ENCODE measurements at regions not wholly inside any gene's neighbourhood (a gene's known extent, or its start where the extent isn't known, plus 50 kb on each side); places are given as distances from the start of the nearest gene placed in this dataset.

- DNase-seq, result no peak
- Histone ChIP-seq H3K36me3 (ENCODE audit: control insufficient read depth in 3 of 3, insufficient read depth in 2 of 3, low read depth in 1 of 3, low read length in 3 of 3) (no peaks in the 10 kb centered on the region), H3K9me3 (ENCODE audit: control insufficient read depth in 2 of 2, insufficient read depth in 1 of 2, low read depth in 1 of 2, low read length in 1 of 2) (no peaks in the 10 kb centered on the region), H3K27ac (ENCODE audit: low read depth in 1 of 3, low read length in 2 of 3) (no peak overlapping the region), H3K4me1 (ENCODE audit: control insufficient read depth in 3 of 3, insufficient read depth in 2 of 3, low read depth in 1 of 3, low read length in 2 of 3) (no peaks in the 10 kb centered on the region), H3K4me3 (ENCODE audit: low read depth in 1 of 3, low read length in 3 of 3) (no peak overlapping the region), H3K27me3 (ENCODE audit: control insufficient read depth in 3 of 3, insufficient read depth in 3 of 3, low read length in 3 of 3) (no peaks in the 10 kb centered on the region)
- 73 to 89% (median 88%) methylated on average over 12 of the region's 12 CpGs for WGBS, 3 donors
- FAIRE-seq, result no peak
Measured at GRCh38 chr15:91609966-91610365, 243.5 kb upstream of the SLCO3A1 start.

GRCh38 chr15:91611561-91612323 lies 241.8 kb upstream of the SLCO3A1 start:
- H3K4me3 ChIP-seq (ENCODE audit: low read depth in 1 of 3, low read length in 3 of 3), result no peak overlapping the region
- no peaks in the 10 kb centered on the region for H3K9me3 ChIP-seq (ENCODE audit: control insufficient read depth in 2 of 2, insufficient read depth in 1 of 2, low read depth in 1 of 2, low read length in 1 of 2)
- no peaks in the 10 kb centered on the region for H3K36me3 ChIP-seq (ENCODE audit: control insufficient read depth in 3 of 3, insufficient read depth in 2 of 3, low read depth in 1 of 3, low read length in 3 of 3)
- 55 to 69% (median 60%) methylated on average over 10 of the region's 10 CpGs for WGBS, 3 donors
- DNase-seq, result no peak
- no peaks in the 10 kb centered on the region for H3K27me3 ChIP-seq (ENCODE audit: control insufficient read depth in 3 of 3, insufficient read depth in 3 of 3, low read length in 3 of 3)
- no peak overlapping the region for H3K27ac ChIP-seq (ENCODE audit: low read depth in 1 of 3, low read length in 2 of 3)
- H3K4me1 ChIP-seq (ENCODE audit: control insufficient read depth in 3 of 3, insufficient read depth in 2 of 3, low read depth in 1 of 3, low read length in 2 of 3), result no peaks in the 10 kb centered on the region
- FAIRE-seq, result no peak

GRCh38 chr15:91620229-91620628 lies 233.3 kb upstream of the SLCO3A1 start:
- 34 to 51% (median 34%) methylated on average over 4 of the region's 4 CpGs for WGBS, 3 donors
- H3K4me3 ChIP-seq (ENCODE audit: low read depth in 1 of 3, low read length in 3 of 3), result no peak overlapping the region
- DNase-seq, result no peak
- no peak for FAIRE-seq
- no peak overlapping the region for H3K27ac ChIP-seq (ENCODE audit: low read depth in 1 of 3, low read length in 2 of 3)
- H3K27me3 ChIP-seq (ENCODE audit: control insufficient read depth in 3 of 3, insufficient read depth in 3 of 3, low read length in 3 of 3), result no peaks in the 10 kb centered on the region
- no peaks in the 10 kb centered on the region for H3K36me3 ChIP-seq (ENCODE audit: control insufficient read depth in 3 of 3, insufficient read depth in 2 of 3, low read depth in 1 of 3, low read length in 3 of 3)
- no peaks in the 10 kb centered on the region for H3K4me1 ChIP-seq (ENCODE audit: control insufficient read depth in 3 of 3, insufficient read depth in 2 of 3, low read depth in 1 of 3, low read length in 2 of 3)
- H3K9me3 ChIP-seq (ENCODE audit: control insufficient read depth in 2 of 2, insufficient read depth in 1 of 2, low read depth in 1 of 2, low read length in 1 of 2), result no peaks in the 10 kb centered on the region

- DNase-seq (no peak), FAIRE-seq (no peak)
- 79 to 85% (median 80%) methylated on average over 4 of the region's 4 CpGs for WGBS, 3 donors
- H3K27me3 ChIP-seq (ENCODE audit: control insufficient read depth in 3 of 3, insufficient read depth in 3 of 3, low read length in 3 of 3), result no peaks in the 10 kb centered on the region
- no peak overlapping the region for H3K27ac ChIP-seq (ENCODE audit: low read depth in 1 of 3, low read length in 2 of 3)
- no peaks in the 10 kb centered on the region for H3K4me1 ChIP-seq (ENCODE audit: control insufficient read depth in 3 of 3, insufficient read depth in 2 of 3, low read depth in 1 of 3, low read length in 2 of 3)
- no peaks in the 10 kb centered on the region for H3K36me3 ChIP-seq (ENCODE audit: control insufficient read depth in 3 of 3, insufficient read depth in 2 of 3, low read depth in 1 of 3, low read length in 3 of 3)
- H3K9me3 ChIP-seq (ENCODE audit: control insufficient read depth in 2 of 2, insufficient read depth in 1 of 2, low read depth in 1 of 2, low read length in 1 of 2), result no peaks in the 10 kb centered on the region
- no peak overlapping the region for H3K4me3 ChIP-seq (ENCODE audit: low read depth in 1 of 3, low read length in 3 of 3)
Measured at GRCh38 chr15:91622235-91622634, 231.3 kb upstream of the SLCO3A1 start.

- 81 to 82% (median 82%) methylated on average over 8 of the region's 8 CpGs for WGBS, 3 donors
- FAIRE-seq, result no peak
- H3K27ac ChIP-seq (ENCODE audit: low read depth in 1 of 3, low read length in 2 of 3), result no peak overlapping the region
Measured at GRCh38 chr15:91622711-91623342, 230.7 kb upstream of the SLCO3A1 start.

GRCh38 chr15:91624353-91624968 lies 229.0 kb upstream of the SLCO3A1 start:
- no peaks in the 10 kb centered on the region for H3K4me1 ChIP-seq (ENCODE audit: control insufficient read depth in 3 of 3, insufficient read depth in 2 of 3, low read depth in 1 of 3, low read length in 2 of 3)
- no peak overlapping the region for H3K27ac ChIP-seq (ENCODE audit: low read depth in 1 of 3, low read length in 2 of 3)
- no peaks in the 10 kb centered on the region for H3K36me3 ChIP-seq (ENCODE audit: control insufficient read depth in 3 of 3, insufficient read depth in 2 of 3, low read depth in 1 of 3, low read length in 3 of 3)
- no peak for DNase-seq
- no peak for FAIRE-seq
- H3K27me3 ChIP-seq (ENCODE audit: control insufficient read depth in 3 of 3, insufficient read depth in 3 of 3, low read length in 3 of 3), result no peaks in the 10 kb centered on the region
- WGBS, 3 donors, result 81 to 82% (median 81%) methylated on average over 3 of the region's 3 CpGs
- peaks cover 0 to 2% of the 10 kb centered on the region in 2 donors for H3K9me3 ChIP-seq (ENCODE audit: control insufficient read depth in 2 of 2, insufficient read depth in 1 of 2, low read depth in 1 of 2, low read length in 1 of 2)
- H3K4me3 ChIP-seq (ENCODE audit: low read depth in 1 of 3, low read length in 3 of 3), result no peak overlapping the region

More at GRCh38 chr15:91622711-91623342, 230.7 kb upstream of the SLCO3A1 start:
- Histone ChIP-seq H3K4me3 (ENCODE audit: low read depth in 1 of 3, low read length in 3 of 3) (no peak overlapping the region), H3K9me3 (ENCODE audit: control insufficient read depth in 2 of 2, insufficient read depth in 1 of 2, low read depth in 1 of 2, low read length in 1 of 2) (no peaks in the 10 kb centered on the region), H3K36me3 (ENCODE audit: control insufficient read depth in 3 of 3, insufficient read depth in 2 of 3, low read depth in 1 of 3, low read length in 3 of 3) (no peaks in the 10 kb centered on the region), H3K27me3 (ENCODE audit: control insufficient read depth in 3 of 3, insufficient read depth in 3 of 3, low read length in 3 of 3) (no peaks in the 10 kb centered on the region), H3K4me1 (ENCODE audit: control insufficient read depth in 3 of 3, insufficient read depth in 2 of 3, low read depth in 1 of 3, low read length in 2 of 3) (no peaks in the 10 kb centered on the region)
- no peak for DNase-seq

- DNase-seq (no peak), FAIRE-seq (no peak)
- no peaks in the 10 kb centered on the region for H3K4me1 ChIP-seq (ENCODE audit: control insufficient read depth in 3 of 3, insufficient read depth in 2 of 3, low read depth in 1 of 3, low read length in 2 of 3)
- H3K27ac ChIP-seq (ENCODE audit: low read depth in 1 of 3, low read length in 2 of 3), result no peak overlapping the region
- H3K4me3 ChIP-seq (ENCODE audit: low read depth in 1 of 3, low read length in 3 of 3), result no peak overlapping the region
- no peaks in the 10 kb centered on the region for H3K36me3 ChIP-seq (ENCODE audit: control insufficient read depth in 3 of 3, insufficient read depth in 2 of 3, low read depth in 1 of 3, low read length in 3 of 3)
- no peaks in the 10 kb centered on the region for H3K27me3 ChIP-seq (ENCODE audit: control insufficient read depth in 3 of 3, insufficient read depth in 3 of 3, low read length in 3 of 3)
- peaks cover 0 to 2% of the 10 kb centered on the region in 2 donors for H3K9me3 ChIP-seq (ENCODE audit: control insufficient read depth in 2 of 2, insufficient read depth in 1 of 2, low read depth in 1 of 2, low read length in 1 of 2)
- WGBS, 3 donors, result 87 to 94% (median 88%) methylated on average over 6 of the region's 6 CpGs
Measured at GRCh38 chr15:91625506-91625905, 228.0 kb upstream of the SLCO3A1 start.

- 65 to 68% (median 65%) methylated on average over 11 of the region's 11 CpGs for WGBS, 3 donors
- no peaks in the 10 kb centered on the region for H3K27me3 ChIP-seq (ENCODE audit: control insufficient read depth in 3 of 3, insufficient read depth in 3 of 3, low read length in 3 of 3)
- H3K27ac ChIP-seq (ENCODE audit: low read depth in 1 of 3, low read length in 2 of 3), result no peak overlapping the region
- H3K4me3 ChIP-seq (ENCODE audit: low read depth in 1 of 3, low read length in 3 of 3), result no peak overlapping the region
- DNase-seq (peak in 1 of 2 donors; percentile 7), FAIRE-seq (no peak)
- peaks cover 0 to 2% of the 10 kb centered on the region in 2 donors for H3K9me3 ChIP-seq (ENCODE audit: control insufficient read depth in 2 of 2, insufficient read depth in 1 of 2, low read depth in 1 of 2, low read length in 1 of 2)
- no peaks in the 10 kb centered on the region for H3K36me3 ChIP-seq (ENCODE audit: control insufficient read depth in 3 of 3, insufficient read depth in 2 of 3, low read depth in 1 of 3, low read length in 3 of 3)
- no peaks in the 10 kb centered on the region for H3K4me1 ChIP-seq (ENCODE audit: control insufficient read depth in 3 of 3, insufficient read depth in 2 of 3, low read depth in 1 of 3, low read length in 2 of 3)
Measured at GRCh38 chr15:91627473-91628278, 225.8 kb upstream of the SLCO3A1 start.

All from small intestine (tissue), 7 donors.